BE2C (cell line): ENCODE measurements at regions not wholly inside any gene's neighbourhood (a gene's known extent, or its start where the extent isn't known, plus 50 kb on each side); places are given as distances from the start of the nearest gene placed in this dataset.

Source experiments
- DNase-seq: peaks from one replicate; pipeline ENCODE4 v3.0.0-alpha.2; 2020
- H3K27me3 ChIP-seq: fragments of 250-450 bp; sonication (Bioruptor Pico); 2 replicates; pipeline ENCODE4 v1.5.1; 2020; ENCODE audit warnings: mild to moderate bottlenecking
- H3K36me3 ChIP-seq: fragments of 250-450 bp; sonication (Bioruptor Pico); 2 replicates; pipeline ENCODE4 v1.5.1; 2020; ENCODE audit warnings: mild to moderate bottlenecking
- H3K4me1 ChIP-seq: fragments of 250-450 bp; sonication (Bioruptor Pico); 2 replicates; pipeline ENCODE4 v1.5.1; 2020
- H3K4me3 ChIP-seq: 2 replicates; pipeline ENCODE4 v1.5.1; 2011; ENCODE audit warnings: low read depth, low read length
- H3K9me3 ChIP-seq: fragments of 250-450 bp; sonication (Bioruptor Pico); 2 replicates; pipeline ENCODE4 v1.5.1; 2020
- TF ChIP-seq, protein P1 (sequence below): IDR thresholded peaks from 2 replicates; pipeline ENCODE4 v1.5.1; 2012; ENCODE audit warnings: mild to moderate bottlenecking, low read depth, low read length

GRCh38 chr1:209505044-209505443, 78.5 kb upstream of the CAMK1G start:
- no peaks in the 10 kb centered on the region for H3K4me1 ChIP-seq
- TF ChIP-seq, protein P1, sequence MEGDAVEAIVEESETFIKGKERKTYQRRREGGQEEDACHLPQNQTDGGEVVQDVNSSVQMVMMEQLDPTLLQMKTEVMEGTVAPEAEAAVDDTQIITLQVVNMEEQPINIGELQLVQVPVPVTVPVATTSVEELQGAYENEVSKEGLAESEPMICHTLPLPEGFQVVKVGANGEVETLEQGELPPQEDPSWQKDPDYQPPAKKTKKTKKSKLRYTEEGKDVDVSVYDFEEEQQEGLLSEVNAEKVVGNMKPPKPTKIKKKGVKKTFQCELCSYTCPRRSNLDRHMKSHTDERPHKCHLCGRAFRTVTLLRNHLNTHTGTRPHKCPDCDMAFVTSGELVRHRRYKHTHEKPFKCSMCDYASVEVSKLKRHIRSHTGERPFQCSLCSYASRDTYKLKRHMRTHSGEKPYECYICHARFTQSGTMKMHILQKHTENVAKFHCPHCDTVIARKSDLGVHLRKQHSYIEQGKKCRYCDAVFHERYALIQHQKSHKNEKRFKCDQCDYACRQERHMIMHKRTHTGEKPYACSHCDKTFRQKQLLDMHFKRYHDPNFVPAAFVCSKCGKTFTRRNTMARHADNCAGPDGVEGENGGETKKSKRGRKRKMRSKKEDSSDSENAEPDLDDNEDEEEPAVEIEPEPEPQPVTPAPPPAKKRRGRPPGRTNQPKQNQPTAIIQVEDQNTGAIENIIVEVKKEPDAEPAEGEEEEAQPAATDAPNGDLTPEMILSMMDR, result no peak
- no peak for DNase-seq

DNA sequence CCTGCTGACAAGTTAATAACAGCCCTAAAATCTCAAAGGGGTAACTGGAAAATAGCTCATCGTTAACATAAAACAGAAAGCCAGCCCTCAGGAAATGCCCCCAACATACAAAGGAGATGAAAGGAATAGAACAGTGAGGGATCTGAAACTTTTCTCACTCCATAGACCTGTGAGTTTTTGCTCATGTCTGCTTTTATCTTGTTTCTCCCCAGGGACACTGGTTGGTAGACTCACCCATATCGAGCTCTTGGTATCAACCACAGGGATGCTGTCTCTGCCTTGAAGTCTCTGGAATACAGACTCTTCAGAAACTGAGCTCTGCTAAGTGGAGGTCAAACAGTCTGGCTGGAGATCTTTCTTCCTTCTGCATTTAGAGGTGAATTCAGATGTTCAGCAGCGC, 77.4 kb upstream of the CAMK1G start:
- Histone ChIP-seq H3K4me3 (no peak overlapping the region), H3K36me3 (no peaks in the 10 kb centered on the region), H3K4me1 (no peaks in the 10 kb centered on the region), H3K9me3 (no peaks in the 10 kb centered on the region), H3K27me3 (no peaks in the 10 kb centered on the region)
- TF ChIP-seq, protein P1, result no peak
- no peak for DNase-seq

More at GRCh38 chr1:209505044-209505443, 78.5 kb upstream of the CAMK1G start:
- H3K4me3 ChIP-seq, result no peak overlapping the region
- H3K9me3 ChIP-seq, result no peaks in the 10 kb centered on the region
- no peaks in the 10 kb centered on the region for H3K36me3 ChIP-seq
- H3K27me3 ChIP-seq, result no peaks in the 10 kb centered on the region

DNA sequence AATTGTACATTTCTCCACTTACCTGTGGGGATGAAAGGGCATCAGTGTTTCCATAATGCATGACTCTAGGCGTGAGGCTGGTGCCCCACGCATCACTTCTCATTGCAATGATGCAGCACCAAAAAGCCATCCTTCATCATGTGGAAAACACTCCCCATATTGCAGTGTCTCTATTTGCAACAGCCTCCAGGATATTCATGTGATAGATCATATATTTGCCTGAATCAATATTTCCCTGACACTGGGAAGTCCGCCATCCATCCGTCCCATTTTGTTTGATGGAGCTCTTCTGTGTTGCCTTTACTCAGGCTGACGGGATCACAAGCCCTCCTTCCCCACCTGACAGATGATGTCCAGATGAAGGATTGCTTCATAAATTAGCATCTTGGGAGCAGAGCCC, 74.5 kb upstream of the CAMK1G start:
- no peaks in the 10 kb centered on the region for H3K4me1 ChIP-seq
- DNase-seq, result no peak
- H3K27me3 ChIP-seq, result no peaks in the 10 kb centered on the region
- H3K4me3 ChIP-seq, result no peak overlapping the region
- no peaks in the 10 kb centered on the region for H3K9me3 ChIP-seq
- H3K36me3 ChIP-seq, result no peaks in the 10 kb centered on the region
- TF ChIP-seq, protein P1, result no peak

DNA sequence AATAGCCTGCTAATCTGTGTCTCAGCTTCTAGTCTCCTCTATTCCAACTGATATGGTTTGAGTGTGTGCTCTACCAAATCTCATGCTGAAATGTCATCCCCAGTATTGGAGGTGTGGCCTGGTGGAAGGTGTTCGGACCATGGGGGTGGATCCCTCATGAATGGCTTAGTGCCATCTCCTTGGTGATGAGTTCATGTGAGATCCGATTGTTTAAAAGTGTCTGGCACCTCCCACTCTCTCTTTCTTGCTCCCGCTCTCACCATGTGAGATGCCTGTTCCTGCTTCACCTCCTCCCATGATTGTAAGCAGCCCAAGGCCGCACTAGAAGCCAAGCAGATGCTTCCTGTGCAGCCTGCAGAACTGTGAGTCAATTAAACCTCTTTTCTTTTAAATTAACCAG, 73.5 kb upstream of the CAMK1G start:
- Histone ChIP-seq H3K36me3 (no peaks in the 10 kb centered on the region), H3K4me3 (no peak overlapping the region), H3K4me1 (no peaks in the 10 kb centered on the region), H3K27me3 (no peaks in the 10 kb centered on the region), H3K9me3 (no peaks in the 10 kb centered on the region)
- no peak for DNase-seq
- TF ChIP-seq, protein P1, result no peak

DNA sequence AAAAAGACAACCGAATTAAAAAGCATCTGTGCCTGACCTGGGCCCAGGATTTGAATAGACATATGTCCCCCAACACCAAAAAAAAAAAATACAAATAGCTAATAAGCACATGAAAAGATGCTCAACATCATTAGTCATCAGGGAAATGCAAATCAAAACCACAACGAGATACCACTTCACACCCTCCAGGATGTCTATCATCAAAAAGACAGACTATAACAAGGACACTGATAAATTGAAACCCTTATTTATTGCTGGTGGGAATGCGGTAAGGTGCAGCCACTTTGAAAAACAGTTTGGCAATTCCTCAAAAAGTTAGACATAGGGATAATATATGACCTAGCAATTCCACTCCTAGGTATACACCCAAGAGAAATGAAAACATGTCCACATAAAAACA, 72.3 kb upstream of the CAMK1G start:
- TF ChIP-seq, protein P1, result no peak
- DNase-seq, result no peak
- no peaks in the 10 kb centered on the region for H3K4me1 ChIP-seq
- no peaks in the 10 kb centered on the region for H3K27me3 ChIP-seq
- no peaks in the 10 kb centered on the region for H3K36me3 ChIP-seq
- H3K4me3 ChIP-seq, result no peak overlapping the region
- no peaks in the 10 kb centered on the region for H3K9me3 ChIP-seq

DNA sequence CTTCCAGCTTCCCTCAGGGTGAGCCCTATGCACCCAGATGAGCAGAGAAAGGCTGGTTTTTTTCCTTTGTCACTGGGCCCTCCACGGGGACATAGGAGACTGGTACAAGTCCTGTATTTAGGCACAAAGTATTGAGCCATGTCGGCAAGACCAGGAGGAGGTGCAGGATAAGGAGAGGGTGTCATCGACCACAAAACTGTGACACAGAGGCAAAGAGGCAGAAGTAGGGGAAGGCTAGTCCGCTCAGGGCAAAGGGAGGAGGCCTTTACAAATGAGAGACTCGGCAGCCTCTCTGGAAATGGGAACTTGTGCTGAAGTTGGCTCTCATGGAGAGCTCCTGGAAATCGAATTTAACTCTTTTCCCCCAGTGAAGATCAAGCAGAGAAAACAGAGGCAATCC, 70.7 kb upstream of the CAMK1G start:
- Histone ChIP-seq H3K4me3 (no peak overlapping the region), H3K27me3 (no peaks in the 10 kb centered on the region)

More for the DNA sequence above, 70.7 kb upstream of the CAMK1G start:
- H3K4me1 ChIP-seq, result no peaks in the 10 kb centered on the region
- TF ChIP-seq, protein P1, result no peak
- no peaks in the 10 kb centered on the region for H3K9me3 ChIP-seq
- DNase-seq, result no peak
- no peaks in the 10 kb centered on the region for H3K36me3 ChIP-seq
